ENCODE measurements at regions not wholly inside any gene's neighbourhood (a gene's known extent, or its start where the extent isn't known, plus 50 kb on each side); places are given as distances from the start of the nearest gene placed in this dataset.
A peak's percentile ranks its signal among the peaks of the same experiment; 100 is the strongest.

GRCh38 chr5:71771191-71771590 lies 52.1 kb downstream of the CARTPT start:
- no peak for DNase-seq
- Mint-ChIP-seq H3K4me3 (ENCODE audit: low read depth, unreplicated experiment) (no peak overlapping the region), H3K27me3 (ENCODE audit: unreplicated experiment) (no peaks in the 10 kb centered on the region), H3K4me1 (ENCODE audit: low read depth, unreplicated experiment) (no peaks in the 10 kb centered on the region), H3K9me3 (ENCODE audit: low read depth, unreplicated experiment) (no peaks in the 10 kb centered on the region), H3K36me3 (ENCODE audit: insufficient read depth, unreplicated experiment) (no peaks in the 10 kb centered on the region), H3K27ac (ENCODE audit: unreplicated experiment) (no peak overlapping the region)
- CTCF ChIA-PET, result no interaction called here
- no TSS peak for BruUV-seq (replicated peaks)
- TF ChIP-seq CTCF (IDR thresholded peaks at IDR 0.05; ENCODE audit: unreplicated experiment), result no peak
- intact Hi-C loops (cut with micrococcal nuclease; ENCODE audit: unreplicated experiment), result loop anchor here (10.0 kb wide), 1 partner anchor 754 kb away; no protein-coding TSS in a partner anchor

- Mint-ChIP-seq H3K4me1 (ENCODE audit: low read depth, unreplicated experiment) (peaks cover 25% of the 10 kb centered on the region), H3K4me3 (ENCODE audit: low read depth, unreplicated experiment) (no peak overlapping the region), H3K27me3 (ENCODE audit: unreplicated experiment) (no peaks in the 10 kb centered on the region), H3K9me3 (ENCODE audit: low read depth, unreplicated experiment) (no peaks in the 10 kb centered on the region), H3K36me3 (ENCODE audit: insufficient read depth, unreplicated experiment) (peaks cover 4% of the 10 kb centered on the region), H3K27ac (ENCODE audit: unreplicated experiment) (no peak overlapping the region)
- no TSS peak for BruUV-seq (replicated peaks)
- CTCF ChIA-PET, result no interaction called here
- intact Hi-C loops (cut with micrococcal nuclease; ENCODE audit: unreplicated experiment), result loop anchor here (1.0 to 10.0 kb wide), 2 partner anchors 491 to 746 kb away; no protein-coding TSS in a partner anchor
- peak; percentile 55 for DNase-seq
- peak; percentile 51 for TF ChIP-seq CTCF (IDR thresholded peaks at IDR 0.05; ENCODE audit: unreplicated experiment)
These were observed 59.7 kb downstream of the CARTPT start for GRCh38 chr5:71778678-71779276.

- DNase-seq, result no peak
- intact Hi-C loops (cut with micrococcal nuclease; ENCODE audit: unreplicated experiment), result loop anchor here (10.0 kb wide), 1 partner anchor 354 kb away; no protein-coding TSS in a partner anchor
- no peak for TF ChIP-seq CTCF (IDR thresholded peaks at IDR 0.05; ENCODE audit: unreplicated experiment)
- no TSS peak for BruUV-seq (replicated peaks)
- H3K27ac Mint-ChIP-seq (ENCODE audit: unreplicated experiment), result no peak overlapping the region
- CTCF ChIA-PET, result interaction anchor here (0.6 to 1.1 kb wide), 3 partner anchors 259 to 539 kb away, joined by 3 to 5 read pairs (median 4); partner anchors contain the start of genes MRPS27 and PTCD2
- peaks cover 4% of the 10 kb centered on the region for H3K36me3 Mint-ChIP-seq (ENCODE audit: insufficient read depth, unreplicated experiment)
- H3K9me3 Mint-ChIP-seq (ENCODE audit: low read depth, unreplicated experiment), result no peaks in the 10 kb centered on the region
- no peak overlapping the region for H3K4me3 Mint-ChIP-seq (ENCODE audit: low read depth, unreplicated experiment)
- H3K4me1 Mint-ChIP-seq (ENCODE audit: low read depth, unreplicated experiment), result peaks cover 29% of the 10 kb centered on the region
- H3K27me3 Mint-ChIP-seq (ENCODE audit: unreplicated experiment), result no peaks in the 10 kb centered on the region
These were observed 61.5 kb downstream of the CARTPT start for GRCh38 chr5:71780597-71780996.

- no TSS peak for BruUV-seq (replicated peaks)
- Mint-ChIP-seq H3K4me3 (ENCODE audit: low read depth, unreplicated experiment) (peak overlapping the region; percentile 34), H3K27ac (ENCODE audit: unreplicated experiment) (peak overlapping the region; percentile 60), H3K27me3 (ENCODE audit: unreplicated experiment) (no peaks in the 10 kb centered on the region), H3K9me3 (ENCODE audit: low read depth, unreplicated experiment) (no peaks in the 10 kb centered on the region), H3K36me3 (ENCODE audit: insufficient read depth, unreplicated experiment) (peaks cover 4% of the 10 kb centered on the region), H3K4me1 (ENCODE audit: low read depth, unreplicated experiment) (peaks cover 29% of the 10 kb centered on the region)
- no peak for TF ChIP-seq CTCF (IDR thresholded peaks at IDR 0.05; ENCODE audit: unreplicated experiment)
- intact Hi-C loops (cut with micrococcal nuclease; ENCODE audit: unreplicated experiment), result loop anchor here (2.0 to 10.0 kb wide), 3 partner anchors 140 to 352 kb away; no protein-coding TSS in a partner anchor
- DNase-seq, result peak; percentile 16
- CTCF ChIA-PET, result interaction anchor here (0.9 to 2.1 kb wide), 6 partner anchors 48 to 526 kb away, joined by 3 to 16 read pairs (median 6); no protein-coding TSS in a partner anchor
These were observed 63.3 kb downstream of the CARTPT start for GRCh38 chr5:71782393-71782770.
